ENCODE measurements at regions not wholly inside any gene's neighbourhood (a gene's known extent, or its start where the extent isn't known, plus 50 kb on each side); places are given as distances from the start of the nearest gene placed in this dataset.

DNA sequence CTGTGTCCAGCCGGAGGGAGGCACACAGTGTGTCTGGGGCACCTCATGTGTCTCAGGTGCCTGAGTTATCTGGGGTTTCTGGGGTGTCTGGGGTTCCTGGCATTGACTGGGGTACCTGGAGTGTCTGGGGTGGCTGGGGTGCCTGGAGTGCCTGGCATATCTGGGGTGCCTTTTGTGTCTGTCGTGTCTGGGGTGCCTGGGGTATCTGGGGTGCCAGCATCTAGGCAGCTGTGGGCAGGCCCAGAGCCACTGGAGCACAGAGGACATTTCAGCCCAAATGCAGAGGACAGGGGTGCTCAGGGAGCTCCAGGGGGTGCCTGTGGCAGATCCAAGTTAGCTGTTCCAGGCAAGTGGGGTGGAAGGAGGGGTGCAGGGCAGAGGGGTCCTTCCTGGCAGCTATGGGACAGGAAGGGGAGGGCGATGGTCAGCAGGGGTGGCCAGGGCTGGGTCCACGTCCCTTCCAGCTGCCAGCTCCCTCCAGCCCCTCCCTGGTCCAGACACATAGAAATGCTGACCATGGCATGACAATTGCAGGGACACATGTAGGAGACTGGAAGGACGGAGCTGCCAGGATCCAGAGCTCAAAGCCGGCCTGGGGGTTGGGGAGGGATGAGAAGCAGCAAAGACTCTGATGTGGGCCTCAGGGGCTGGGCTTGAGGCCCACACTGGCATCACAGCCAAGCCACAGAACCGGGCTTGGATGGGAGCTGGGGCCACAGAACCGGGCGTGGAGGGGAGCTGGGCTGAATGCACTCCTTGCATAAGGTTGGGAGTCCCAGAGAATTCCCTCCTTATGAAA is 133.0 kb downstream of the BRD1 start:
- TF ChIP-seq CTCF (IDR thresholded peaks at IDR 0.05): no peak
- no peak for TF ChIP-seq POLR2AphosphoS5 (IDR thresholded peaks at IDR 0.05; ENCODE audit: low read depth, low read length)

Measured in Panc1 (cell line).